ENCODE measurements at regions not wholly inside any gene's neighbourhood (a gene's known extent, or its start where the extent isn't known, plus 50 kb on each side); places are given as distances from the start of the nearest gene placed in this dataset.

DNA sequence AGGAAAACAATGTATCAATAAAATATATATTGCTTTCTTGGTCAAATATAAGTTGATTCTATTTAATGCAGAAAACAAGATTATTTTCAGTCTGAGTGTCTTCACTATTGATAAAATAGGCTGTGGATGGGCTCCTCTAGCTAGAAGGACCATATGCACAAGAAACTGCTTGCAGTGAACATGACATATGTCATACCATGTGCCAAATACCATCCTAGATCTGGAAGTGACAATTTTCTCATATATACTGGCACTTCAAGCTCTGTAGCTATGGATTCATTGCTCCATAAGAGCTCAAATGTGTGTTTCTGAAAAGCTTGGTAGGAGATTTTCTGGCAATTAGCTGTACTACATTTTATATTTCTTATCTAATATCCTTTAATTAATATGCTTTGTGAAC, 95.6 kb upstream of the CDH6 start:
- no peak for TF ChIP-seq POLR2AphosphoS5 (IDR thresholded peaks at IDR 0.05)
- TF ChIP-seq, protein P1, sequence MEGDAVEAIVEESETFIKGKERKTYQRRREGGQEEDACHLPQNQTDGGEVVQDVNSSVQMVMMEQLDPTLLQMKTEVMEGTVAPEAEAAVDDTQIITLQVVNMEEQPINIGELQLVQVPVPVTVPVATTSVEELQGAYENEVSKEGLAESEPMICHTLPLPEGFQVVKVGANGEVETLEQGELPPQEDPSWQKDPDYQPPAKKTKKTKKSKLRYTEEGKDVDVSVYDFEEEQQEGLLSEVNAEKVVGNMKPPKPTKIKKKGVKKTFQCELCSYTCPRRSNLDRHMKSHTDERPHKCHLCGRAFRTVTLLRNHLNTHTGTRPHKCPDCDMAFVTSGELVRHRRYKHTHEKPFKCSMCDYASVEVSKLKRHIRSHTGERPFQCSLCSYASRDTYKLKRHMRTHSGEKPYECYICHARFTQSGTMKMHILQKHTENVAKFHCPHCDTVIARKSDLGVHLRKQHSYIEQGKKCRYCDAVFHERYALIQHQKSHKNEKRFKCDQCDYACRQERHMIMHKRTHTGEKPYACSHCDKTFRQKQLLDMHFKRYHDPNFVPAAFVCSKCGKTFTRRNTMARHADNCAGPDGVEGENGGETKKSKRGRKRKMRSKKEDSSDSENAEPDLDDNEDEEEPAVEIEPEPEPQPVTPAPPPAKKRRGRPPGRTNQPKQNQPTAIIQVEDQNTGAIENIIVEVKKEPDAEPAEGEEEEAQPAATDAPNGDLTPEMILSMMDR (IDR thresholded peaks at IDR 0.05) = no peak
